Stimulated activated CD4-positive, alpha-beta T cell treated with anti-CD3 and anti-CD28 coated beads, Interleukin-15, amount 100 ng/mL, for 1 hour (primary cell): ENCODE measurements at regions not wholly inside any gene's neighbourhood (a gene's known extent, or its start where the extent isn't known, plus 50 kb on each side); places are given as distances from the start of the nearest gene placed in this dataset.

Source experiments
- DNase-seq, 2 donors: peaks; one replicate each; pipeline ENCODE4 v3.0.0-alpha.2; 2020; ENCODE audit warnings: low read depth in 1 of 2, low spot score in 1 of 2

GRCh38 chr5:5576744-5577143, 154.3 kb downstream of the ICE1 start:
- DNase-seq = no peak

- no peak for DNase-seq
Observed at GRCh38 chr5:5575461-5575860, 153.0 kb downstream of the ICE1 start.

GRCh38 chr5:5573798-5574380, 151.4 kb downstream of the ICE1 start:
- no peak for DNase-seq

GRCh38 chr5:5572976-5573797, 150.7 kb downstream of the ICE1 start:
- DNase-seq = no peak

- no peak for DNase-seq
Observed at GRCh38 chr5:5572010-5572865, 149.8 kb downstream of the ICE1 start.

GRCh38 chr5:5570646-5571045, 148.2 kb downstream of the ICE1 start:
- DNase-seq = no peak

- DNase-seq = no peak
Observed at GRCh38 chr5:5564898-5565297, 142.4 kb downstream of the ICE1 start.

- DNase-seq = no peak
Observed at GRCh38 chr5:5560016-5560415, 137.5 kb downstream of the ICE1 start.

- DNase-seq = no peak
Observed at GRCh38 chr5:5558638-5559527, 136.4 kb downstream of the ICE1 start.

GRCh38 chr5:5558102-5558501, 135.6 kb downstream of the ICE1 start:
- no peak for DNase-seq

- DNase-seq = no peak
Observed at GRCh38 chr5:5551499-5551898, 129.0 kb downstream of the ICE1 start.

GRCh38 chr5:5546408-5546807, 123.9 kb downstream of the ICE1 start:
- DNase-seq = no peak

GRCh38 chr5:5544094-5544663, 121.7 kb downstream of the ICE1 start:
- DNase-seq = no peak

- DNase-seq = no peak
Observed at GRCh38 chr5:5542654-5543053, 120.2 kb downstream of the ICE1 start.

- no peak for DNase-seq
Observed at GRCh38 chr5:5540065-5540464, 117.6 kb downstream of the ICE1 start.
